Astrocyte of the spinal cord (primary cell): ENCODE measurements at regions not wholly inside any gene's neighbourhood (a gene's known extent, or its start where the extent isn't known, plus 50 kb on each side); places are given as distances from the start of the nearest gene placed in this dataset.

Experiments
- DNase-seq: peaks from one replicate; pipeline ENCODE4 v3.0.0; 2011; ENCODE audit warnings: low read depth, low spot score
- H3K4me3 ChIP-seq: 2 replicates; pipeline ENCODE4 v1.5.1; 2011; ENCODE audit warnings: low read depth, mild to moderate bottlenecking, low read length, moderate library complexity
- in situ Hi-C: cut with HindIII; loops from 2 replicates; pipeline ENCODE4 v1.10.0; 2017; ENCODE audit warnings: low sequenced_read_pairs
- TF ChIP-seq, protein P1 (sequence below): IDR thresholded peaks from 2 replicates; pipeline ENCODE4 v1.5.1; 2012; ENCODE audit warnings: low read depth, mild to moderate bottlenecking, low read length, inconsistent platforms

DNA sequence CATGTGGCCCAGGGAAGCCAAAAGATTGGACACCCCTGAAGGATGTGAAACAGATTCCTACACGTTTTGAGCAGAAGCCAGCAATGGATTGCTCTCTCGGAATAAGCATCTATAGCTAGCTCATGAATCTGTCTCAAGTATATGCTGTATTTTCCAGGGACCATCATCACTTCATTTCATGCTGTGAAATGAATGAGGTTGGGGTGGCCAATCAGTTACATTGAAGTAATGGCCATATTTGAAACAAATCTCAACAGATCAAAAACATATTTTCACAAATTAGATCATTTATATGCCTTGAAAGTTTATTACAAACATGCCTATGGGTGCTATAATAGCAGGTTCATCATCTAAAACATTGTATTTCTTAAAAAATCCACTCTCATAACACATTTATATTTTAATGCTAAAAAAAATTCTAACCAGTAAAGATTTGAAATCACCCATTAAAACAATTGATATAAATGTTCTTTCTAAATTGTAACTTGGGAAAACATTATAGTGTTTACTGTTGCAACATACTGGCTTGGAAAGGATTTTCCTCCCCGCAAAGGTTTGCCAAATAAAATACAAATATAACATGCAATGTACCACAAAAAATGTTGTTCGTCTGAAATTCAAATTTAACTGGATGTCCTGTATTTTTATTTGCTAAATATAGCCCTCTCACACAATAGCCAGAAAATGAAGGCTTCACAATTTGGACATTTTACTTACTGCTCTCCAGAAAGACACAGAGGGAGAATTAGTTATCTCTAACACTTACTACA lies 743.6 kb downstream of the KCNJ2 start:
- in situ Hi-C loops, result no loop called here
- TF ChIP-seq, protein P1, sequence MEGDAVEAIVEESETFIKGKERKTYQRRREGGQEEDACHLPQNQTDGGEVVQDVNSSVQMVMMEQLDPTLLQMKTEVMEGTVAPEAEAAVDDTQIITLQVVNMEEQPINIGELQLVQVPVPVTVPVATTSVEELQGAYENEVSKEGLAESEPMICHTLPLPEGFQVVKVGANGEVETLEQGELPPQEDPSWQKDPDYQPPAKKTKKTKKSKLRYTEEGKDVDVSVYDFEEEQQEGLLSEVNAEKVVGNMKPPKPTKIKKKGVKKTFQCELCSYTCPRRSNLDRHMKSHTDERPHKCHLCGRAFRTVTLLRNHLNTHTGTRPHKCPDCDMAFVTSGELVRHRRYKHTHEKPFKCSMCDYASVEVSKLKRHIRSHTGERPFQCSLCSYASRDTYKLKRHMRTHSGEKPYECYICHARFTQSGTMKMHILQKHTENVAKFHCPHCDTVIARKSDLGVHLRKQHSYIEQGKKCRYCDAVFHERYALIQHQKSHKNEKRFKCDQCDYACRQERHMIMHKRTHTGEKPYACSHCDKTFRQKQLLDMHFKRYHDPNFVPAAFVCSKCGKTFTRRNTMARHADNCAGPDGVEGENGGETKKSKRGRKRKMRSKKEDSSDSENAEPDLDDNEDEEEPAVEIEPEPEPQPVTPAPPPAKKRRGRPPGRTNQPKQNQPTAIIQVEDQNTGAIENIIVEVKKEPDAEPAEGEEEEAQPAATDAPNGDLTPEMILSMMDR, result no peak
- no peak overlapping the region for H3K4me3 ChIP-seq
- DNase-seq, result peak; percentile 40

DNA sequence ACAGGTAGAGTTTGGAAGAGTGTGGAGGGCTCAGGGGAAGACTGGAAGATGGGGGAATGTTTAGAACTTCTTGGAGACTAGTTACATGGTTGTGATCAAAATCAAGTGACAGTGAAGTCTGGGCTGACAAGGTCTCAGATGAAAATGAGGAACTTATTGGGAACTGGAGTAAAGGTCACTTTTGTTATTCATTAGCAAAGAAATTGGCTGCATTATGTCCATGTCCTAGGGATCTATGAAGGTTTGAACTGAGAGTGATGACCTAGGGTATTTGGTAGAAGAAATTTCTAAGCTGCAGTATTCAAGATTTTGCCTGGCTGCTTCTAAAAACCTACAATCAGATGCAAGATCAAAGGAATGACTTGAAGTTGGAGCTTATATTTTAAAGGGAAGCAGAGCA lies 747.1 kb downstream of the KCNJ2 start:
- H3K4me3 ChIP-seq, result no peak overlapping the region
- DNase-seq, result no peak
- TF ChIP-seq, protein P1, result no peak
- in situ Hi-C loops, result no loop called here

DNA sequence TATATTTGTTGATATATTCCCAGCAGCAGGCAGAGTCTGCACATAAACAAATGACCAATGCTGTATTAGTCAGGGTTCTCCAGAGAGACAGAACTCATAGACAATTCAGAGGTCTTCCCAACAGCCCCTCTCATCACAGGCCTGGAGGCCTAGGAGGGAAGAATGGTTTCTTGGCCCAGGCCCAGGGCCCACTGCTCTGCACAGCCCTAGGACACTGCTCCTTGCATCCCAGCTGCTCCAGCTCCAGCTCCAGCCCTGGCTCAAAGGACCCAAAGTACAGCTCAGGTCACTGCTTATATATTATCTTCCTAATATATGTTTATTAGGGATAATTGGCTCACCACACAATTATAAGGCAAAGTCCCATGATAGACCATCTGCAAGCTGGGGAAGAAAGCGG lies 749.9 kb downstream of the KCNJ2 start:
- in situ Hi-C loops, result no loop called here
- TF ChIP-seq, protein P1, result no peak
- no peak for DNase-seq
- H3K4me3 ChIP-seq, result no peak overlapping the region

DNA sequence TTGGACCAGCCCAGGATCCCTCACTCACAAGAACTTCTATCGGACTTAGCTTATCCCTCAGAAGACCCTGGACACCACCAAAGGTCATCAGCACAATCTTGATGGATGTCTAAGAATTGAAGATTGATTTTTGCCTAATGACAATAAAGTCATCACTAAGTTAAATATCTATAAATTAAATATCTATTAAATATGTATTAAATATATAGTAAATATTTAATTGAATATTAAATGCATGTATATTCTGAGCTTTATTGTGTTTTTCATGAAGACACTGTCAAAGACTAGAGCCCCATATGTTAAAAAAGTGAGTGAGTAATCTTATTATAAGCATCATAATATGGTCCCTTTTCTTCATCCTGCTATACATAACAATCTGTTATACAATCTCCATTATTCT lies 751.1 kb downstream of the KCNJ2 start:
- in situ Hi-C loops, result no loop called here
- TF ChIP-seq, protein P1, result no peak
- DNase-seq, result no peak
- no peak overlapping the region for H3K4me3 ChIP-seq

- no peak for DNase-seq
- in situ Hi-C loops, result no loop called here
- TF ChIP-seq, protein P1, result no peak
- H3K4me3 ChIP-seq, result no peak overlapping the region
Observed at GRCh38 chr17:70922268-70922667, 752.9 kb downstream of the KCNJ2 start.

DNA sequence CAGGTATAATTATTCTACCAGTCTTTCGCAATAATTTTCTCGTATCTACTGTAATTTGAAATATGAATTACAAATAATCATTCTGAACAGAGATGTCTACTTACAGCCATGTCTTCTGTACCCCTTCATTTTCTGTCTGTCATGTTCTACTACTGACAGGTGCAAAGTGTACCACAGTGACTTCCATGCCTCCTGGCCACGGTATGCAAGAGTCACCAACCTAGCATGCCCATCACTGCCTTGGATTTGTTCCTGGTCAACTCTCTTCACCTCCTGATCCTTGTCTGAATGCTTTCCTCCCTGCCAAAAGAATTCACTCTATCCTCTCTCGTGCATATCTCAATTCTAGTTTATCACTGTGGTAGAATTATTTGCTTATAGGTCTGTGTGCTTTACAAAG lies 755.4 kb downstream of the KCNJ2 start:
- no peak for DNase-seq
- TF ChIP-seq, protein P1, result no peak
- in situ Hi-C loops, result no loop called here

DNA sequence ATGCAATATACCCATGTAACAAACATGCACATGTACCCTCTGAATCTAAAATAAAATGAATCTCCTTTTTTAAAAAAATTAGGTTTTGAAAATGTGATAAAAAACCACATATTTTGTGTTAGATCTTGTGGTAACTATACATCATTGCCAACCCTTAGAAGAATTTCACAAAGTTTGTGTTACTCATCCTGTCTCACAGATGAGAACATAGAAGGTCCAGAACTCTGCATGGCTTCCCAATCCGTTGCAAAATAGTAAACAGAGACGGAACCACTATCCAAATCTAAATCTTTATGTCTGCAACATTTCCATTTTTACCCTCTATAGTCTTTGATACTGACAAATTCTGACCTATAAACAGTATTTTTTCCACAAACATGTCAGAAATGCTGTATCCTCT lies 759.9 kb downstream of the KCNJ2 start:
- in situ Hi-C loops, result no loop called here
- no peak for DNase-seq

More for the DNA sequence above, 755.4 kb downstream of the KCNJ2 start:
- no peak overlapping the region for H3K4me3 ChIP-seq

More for the DNA sequence above, 759.9 kb downstream of the KCNJ2 start:
- TF ChIP-seq, protein P1, result no peak
- H3K4me3 ChIP-seq, result no peak overlapping the region
